GM06990 (cell line): ENCODE measurements at regions not wholly inside any gene's neighbourhood (a gene's known extent, or its start where the extent isn't known, plus 50 kb on each side); places are given as distances from the start of the nearest gene placed in this dataset.

Experiments
- DNase-seq: peaks from one replicate; pipeline ENCODE4 v3.0.0-alpha.2; 2011; ENCODE audit not compliant: insufficient read length; ENCODE audit errors: extremely low read depth
- H3K27me3 ChIP-seq: replicated peaks from 2 replicates; pipeline ENCODE4 v1.6.0; 2011; ENCODE audit warnings: low read length; ENCODE audit not compliant: control insufficient read depth, insufficient read depth
- H3K36me3 ChIP-seq: 2 replicates; pipeline ENCODE4 v1.5.1; 2011; ENCODE audit warnings: low read length; ENCODE audit not compliant: control insufficient read depth, insufficient read depth
- H3K4me3 ChIP-seq: replicated peaks from 2 replicates; pipeline ENCODE4 v1.5.1; 2011; ENCODE audit warnings: low read depth, mild to moderate bottlenecking, control low read depth, low read length
- TF ChIP-seq, protein P1 (sequence below): IDR thresholded peaks from 2 replicates; pipeline ENCODE4 v1.5.1; 2011; ENCODE audit warnings: low read length, control low read depth, mild to moderate bottlenecking, inconsistent platforms; ENCODE audit not compliant: insufficient read depth, poor library complexity, severe bottlenecking

GRCh38 chr2:17107871-17108270, 410.4 kb downstream of the RAD51AP2 start:
- TF ChIP-seq, protein P1, sequence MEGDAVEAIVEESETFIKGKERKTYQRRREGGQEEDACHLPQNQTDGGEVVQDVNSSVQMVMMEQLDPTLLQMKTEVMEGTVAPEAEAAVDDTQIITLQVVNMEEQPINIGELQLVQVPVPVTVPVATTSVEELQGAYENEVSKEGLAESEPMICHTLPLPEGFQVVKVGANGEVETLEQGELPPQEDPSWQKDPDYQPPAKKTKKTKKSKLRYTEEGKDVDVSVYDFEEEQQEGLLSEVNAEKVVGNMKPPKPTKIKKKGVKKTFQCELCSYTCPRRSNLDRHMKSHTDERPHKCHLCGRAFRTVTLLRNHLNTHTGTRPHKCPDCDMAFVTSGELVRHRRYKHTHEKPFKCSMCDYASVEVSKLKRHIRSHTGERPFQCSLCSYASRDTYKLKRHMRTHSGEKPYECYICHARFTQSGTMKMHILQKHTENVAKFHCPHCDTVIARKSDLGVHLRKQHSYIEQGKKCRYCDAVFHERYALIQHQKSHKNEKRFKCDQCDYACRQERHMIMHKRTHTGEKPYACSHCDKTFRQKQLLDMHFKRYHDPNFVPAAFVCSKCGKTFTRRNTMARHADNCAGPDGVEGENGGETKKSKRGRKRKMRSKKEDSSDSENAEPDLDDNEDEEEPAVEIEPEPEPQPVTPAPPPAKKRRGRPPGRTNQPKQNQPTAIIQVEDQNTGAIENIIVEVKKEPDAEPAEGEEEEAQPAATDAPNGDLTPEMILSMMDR = no peak
- no peaks in the 10 kb centered on the region for H3K36me3 ChIP-seq
- no peak overlapping the region for H3K4me3 ChIP-seq
- no peak for DNase-seq
- no peaks in the 10 kb centered on the region for H3K27me3 ChIP-seq

GRCh38 chr2:17107151-17107550, 411.1 kb downstream of the RAD51AP2 start:
- Histone ChIP-seq H3K27me3 (no peaks in the 10 kb centered on the region), H3K4me3 (no peak overlapping the region), H3K36me3 (no peaks in the 10 kb centered on the region)
- no peak for DNase-seq
- TF ChIP-seq, protein P1 = no peak

GRCh38 chr2:17106418-17106817, 411.8 kb downstream of the RAD51AP2 start:
- TF ChIP-seq, protein P1 = no peak
- no peak overlapping the region for H3K4me3 ChIP-seq
- no peaks in the 10 kb centered on the region for H3K36me3 ChIP-seq
- H3K27me3 ChIP-seq = no peaks in the 10 kb centered on the region
- no peak for DNase-seq

DNA sequence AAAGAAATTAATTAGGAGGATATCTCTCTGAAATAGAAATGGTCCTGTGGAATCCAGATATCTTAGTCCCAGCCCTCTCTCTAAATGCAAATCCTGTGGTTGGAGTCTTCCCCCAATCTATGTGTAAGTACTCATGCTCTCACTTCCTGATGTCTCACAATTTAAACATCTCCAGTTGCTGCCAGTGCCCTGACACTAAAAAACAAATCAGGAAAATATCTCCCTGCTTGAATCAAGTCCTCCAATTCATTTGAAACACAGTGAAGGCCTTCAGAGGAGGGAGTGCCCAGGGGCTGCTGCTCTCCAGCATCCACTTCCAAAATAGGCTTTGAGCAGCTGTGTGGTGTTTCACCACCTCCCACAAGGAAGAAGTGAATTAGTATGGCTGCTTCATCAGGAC, 413.8 kb downstream of the RAD51AP2 start:
- TF ChIP-seq, protein P1 = no peak
- no peaks in the 10 kb centered on the region for H3K27me3 ChIP-seq
- no peaks in the 10 kb centered on the region for H3K36me3 ChIP-seq
- no peak for DNase-seq
- H3K4me3 ChIP-seq = no peak overlapping the region

DNA sequence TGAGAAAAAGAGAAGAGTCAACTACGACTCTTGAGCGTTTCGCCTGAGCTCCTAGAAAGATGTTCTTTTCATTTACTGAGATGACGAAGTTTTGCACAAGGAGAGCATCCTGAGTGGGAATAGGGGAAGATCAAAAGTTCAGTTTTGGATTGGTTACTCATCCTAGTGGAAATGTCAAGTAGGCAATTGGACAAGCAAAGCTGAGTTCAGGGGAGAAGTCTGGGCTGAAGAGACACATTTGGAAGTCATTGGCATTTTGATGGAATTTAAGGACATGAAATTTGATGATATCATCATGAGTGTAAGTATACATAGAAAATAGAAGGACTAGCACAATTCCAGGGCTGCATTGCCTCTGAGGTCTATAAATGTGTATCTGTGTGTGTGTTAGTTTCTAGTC, 416.6 kb downstream of the RAD51AP2 start:
- DNase-seq = no peak
- H3K4me3 ChIP-seq = no peak overlapping the region
- H3K27me3 ChIP-seq = no peaks in the 10 kb centered on the region
- TF ChIP-seq, protein P1 = no peak
- no peaks in the 10 kb centered on the region for H3K36me3 ChIP-seq

GRCh38 chr2:17101091-17101490, 417.1 kb downstream of the RAD51AP2 start:
- Histone ChIP-seq H3K27me3 (no peaks in the 10 kb centered on the region), H3K4me3 (no peak overlapping the region), H3K36me3 (no peaks in the 10 kb centered on the region)
- TF ChIP-seq, protein P1 = no peak
- DNase-seq = no peak
